Kidney (tissue), 13 donors: ENCODE measurements at regions not wholly inside any gene's neighbourhood (a gene's known extent, or its start where the extent isn't known, plus 50 kb on each side); places are given as distances from the start of the nearest gene placed in this dataset.

Experiments
- DNase-seq, 5 donors: peaks; one replicate each; pipeline ENCODE4 v3.0.0-alpha.2; 2013 to 2020
- FAIRE-seq: peaks from 2 replicates; lab custom pipeline; 2012; peaks lifted over from hg19 to GRCh38; lab: Jason Lieb, UNC
- H3K27ac ChIP-seq, 2 donors: one replicate each; pipeline ENCODE4 v1.7.0; 2013; ENCODE audit warnings: low read depth in 2 of 2, low read length in 2 of 2, inconsistent platforms in 1 of 2
- H3K27me3 ChIP-seq: one replicate; pipeline ENCODE4 v1.7.1; 2013; ENCODE audit warnings: low read length, inconsistent platforms; ENCODE audit not compliant: control insufficient read depth, insufficient read depth
- H3K36me3 ChIP-seq, 3 donors: one replicate each; pipeline versions ENCODE4 v1.7.0 to v1.7.1; 2013; ENCODE audit warnings: low read length in 3 of 3, control low read depth in 1 of 3, inconsistent platforms in 1 of 3; ENCODE audit not compliant: insufficient read depth in 3 of 3, control insufficient read depth in 2 of 3
- H3K4me1 ChIP-seq, 3 donors: one replicate each; pipeline versions ENCODE4 v1.7.0 to v1.7.1; 2013; ENCODE audit warnings: low read length in 3 of 3, inconsistent platforms in 1 of 3, low read depth in 1 of 3; ENCODE audit not compliant: control insufficient read depth in 2 of 3, insufficient read depth in 2 of 3
- H3K4me3 ChIP-seq, 3 donors: one replicate each; pipeline versions ENCODE4 v1.7.0 to v1.8.1; 2013; ENCODE audit warnings: low read length in 3 of 3, control low read depth in 1 of 3, inconsistent platforms in 1 of 3
- H3K9ac ChIP-seq, 3 donors: one replicate each; pipeline versions ENCODE4 v1.7.0 to v1.7.1; 2013; ENCODE audit warnings: low read length in 3 of 3, control low read depth in 1 of 3, inconsistent platforms in 1 of 3
- H3K9me3 ChIP-seq, 3 donors: one replicate each; pipeline versions ENCODE4 v1.7.0 to v1.7.1; 2013; ENCODE audit warnings: low read length in 3 of 3, control low read depth in 1 of 3, inconsistent platforms in 1 of 3; ENCODE audit not compliant: control insufficient read depth in 2 of 3, insufficient read depth in 1 of 3
- intact Hi-C: fragments of 100-400 bp; cut with DNase I; formaldehyde crosslinking; loops from one replicate; pipeline ENCODE4 v1.11.1; 2022
- TF ChIP-seq, protein P1 (sequence below): IDR thresholded peaks from 3 replicates; pipeline ENCODE4 v1.5.1; 2012; ENCODE audit warnings: mild to moderate bottlenecking, moderate library complexity, borderline replicate concordance; ENCODE audit not compliant: insufficient read depth; ENCODE audit errors: extremely low read depth
- donor health status: control.
- donor health status: control.
- donor health status: control.
- donor health status: control.
- donor health status: control.
- donor health status: DM: yes; HTN: yes; CAD: no.
- donor health status: Normal renal cell carcinoma (clear cell type).

DNA sequence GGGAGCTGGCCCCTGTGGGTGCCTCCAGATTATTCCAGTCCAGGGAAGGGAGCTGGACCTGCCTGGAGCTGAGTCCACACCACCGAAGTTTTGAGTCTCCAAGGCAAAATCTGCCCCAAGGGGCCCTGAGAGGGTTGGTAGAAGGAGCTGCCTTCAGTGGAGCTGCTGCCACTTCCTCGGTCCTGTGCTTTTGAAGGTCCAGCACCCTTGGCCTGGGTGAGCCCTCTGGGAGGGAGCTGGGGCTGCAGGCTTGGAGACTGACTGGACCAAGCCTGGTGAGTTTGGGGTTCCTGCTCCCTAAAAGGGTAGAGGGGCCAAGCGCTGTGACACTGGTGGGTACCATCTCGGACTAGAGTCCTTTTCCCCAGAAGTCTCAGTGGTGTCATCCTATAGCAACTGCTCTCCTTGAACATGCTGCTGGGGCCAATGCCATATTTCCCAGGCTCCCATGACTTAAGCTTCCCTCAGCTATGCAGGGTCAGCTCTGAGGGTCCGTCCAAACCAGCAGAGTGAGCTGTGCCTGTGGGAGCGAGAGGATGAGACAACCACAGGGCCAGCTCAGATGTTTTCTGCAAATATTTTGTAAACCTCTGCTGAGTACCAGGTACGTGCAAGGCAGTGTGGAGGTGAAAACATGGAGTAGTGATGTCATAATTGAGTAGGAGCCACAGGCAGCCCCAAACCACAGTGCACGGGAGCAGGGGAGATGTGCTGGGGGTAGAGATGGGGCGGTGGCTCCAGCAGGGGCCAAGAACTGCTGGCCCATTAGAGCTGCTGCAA is 96.0 kb downstream of the ABHD5 start:
- no peak for FAIRE-seq
- no peak overlapping the region for H3K9ac ChIP-seq
- no peaks in the 10 kb centered on the region for H3K36me3 ChIP-seq
- H3K4me3 ChIP-seq = no peak overlapping the region
- no peak overlapping the region for H3K27ac ChIP-seq
- no peaks in the 10 kb centered on the region for H3K27me3 ChIP-seq
- no peak for DNase-seq
- H3K9me3 ChIP-seq = no peaks in the 10 kb centered on the region
- no peaks in the 10 kb centered on the region for H3K4me1 ChIP-seq
- TF ChIP-seq, protein P1, sequence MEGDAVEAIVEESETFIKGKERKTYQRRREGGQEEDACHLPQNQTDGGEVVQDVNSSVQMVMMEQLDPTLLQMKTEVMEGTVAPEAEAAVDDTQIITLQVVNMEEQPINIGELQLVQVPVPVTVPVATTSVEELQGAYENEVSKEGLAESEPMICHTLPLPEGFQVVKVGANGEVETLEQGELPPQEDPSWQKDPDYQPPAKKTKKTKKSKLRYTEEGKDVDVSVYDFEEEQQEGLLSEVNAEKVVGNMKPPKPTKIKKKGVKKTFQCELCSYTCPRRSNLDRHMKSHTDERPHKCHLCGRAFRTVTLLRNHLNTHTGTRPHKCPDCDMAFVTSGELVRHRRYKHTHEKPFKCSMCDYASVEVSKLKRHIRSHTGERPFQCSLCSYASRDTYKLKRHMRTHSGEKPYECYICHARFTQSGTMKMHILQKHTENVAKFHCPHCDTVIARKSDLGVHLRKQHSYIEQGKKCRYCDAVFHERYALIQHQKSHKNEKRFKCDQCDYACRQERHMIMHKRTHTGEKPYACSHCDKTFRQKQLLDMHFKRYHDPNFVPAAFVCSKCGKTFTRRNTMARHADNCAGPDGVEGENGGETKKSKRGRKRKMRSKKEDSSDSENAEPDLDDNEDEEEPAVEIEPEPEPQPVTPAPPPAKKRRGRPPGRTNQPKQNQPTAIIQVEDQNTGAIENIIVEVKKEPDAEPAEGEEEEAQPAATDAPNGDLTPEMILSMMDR = no peak
- intact Hi-C loops = no loop called here

DNA sequence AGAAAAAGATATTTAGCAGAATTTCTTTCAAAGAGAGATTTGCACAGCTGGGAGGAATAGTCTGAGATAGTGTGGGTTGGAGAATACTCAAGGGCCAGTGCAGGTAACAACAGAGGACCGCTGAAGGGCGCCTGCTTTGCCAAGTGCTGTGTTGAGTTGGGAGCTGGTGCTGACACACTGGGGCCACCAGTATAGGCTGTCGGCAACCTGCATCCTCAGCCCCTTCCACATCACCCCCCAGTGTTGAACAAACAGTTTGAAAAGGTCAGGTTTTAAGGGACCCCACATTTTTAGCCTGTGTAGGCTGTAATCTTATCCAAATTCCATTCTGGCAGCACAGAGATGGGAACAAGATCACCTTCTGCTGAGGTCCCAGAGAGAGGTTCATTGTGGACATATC is 96.6 kb downstream of the ABHD5 start:
- intact Hi-C loops = no loop called here
- DNase-seq = no peak
- TF ChIP-seq, protein P1 = no peak
- H3K4me3 ChIP-seq = no peak overlapping the region
- no peak for FAIRE-seq
- no peaks in the 10 kb centered on the region for H3K9me3 ChIP-seq
- H3K9ac ChIP-seq = no peak overlapping the region
- H3K4me1 ChIP-seq = no peaks in the 10 kb centered on the region
- H3K27me3 ChIP-seq = no peaks in the 10 kb centered on the region
- no peaks in the 10 kb centered on the region for H3K36me3 ChIP-seq
- H3K27ac ChIP-seq = no peak overlapping the region

DNA sequence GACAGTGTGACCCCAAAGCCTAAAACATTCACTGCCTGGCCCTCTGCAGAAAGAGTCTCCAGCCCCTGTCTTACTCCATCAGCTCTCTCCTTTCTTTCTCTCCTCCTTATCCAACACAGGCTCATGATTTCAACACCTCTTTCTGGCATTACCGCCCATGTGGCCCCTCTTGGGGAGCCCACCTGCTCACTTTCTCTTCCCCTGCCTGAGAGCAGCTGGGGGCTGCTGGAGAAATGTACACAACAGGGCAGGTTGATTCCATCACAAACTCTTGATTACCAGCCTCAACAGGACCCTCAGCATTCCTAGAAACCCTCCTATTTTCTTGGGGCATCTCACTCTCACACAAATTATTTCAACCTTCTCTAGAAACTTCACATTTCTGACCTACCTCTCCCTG is 98.3 kb downstream of the ABHD5 start:
- no peak overlapping the region for H3K27ac ChIP-seq

More for the DNA sequence above, 98.3 kb downstream of the ABHD5 start:
- Histone ChIP-seq H3K4me1 (no peaks in the 10 kb centered on the region), H3K9me3 (no peaks in the 10 kb centered on the region), H3K9ac (no peak overlapping the region), H3K27me3 (no peaks in the 10 kb centered on the region), H3K4me3 (no peak overlapping the region), H3K36me3 (no peaks in the 10 kb centered on the region)
- FAIRE-seq (no peak), DNase-seq (no peak)
- intact Hi-C loops = no loop called here
- TF ChIP-seq, protein P1 = no peak
